Tibial nerve (tissue), 4 donors: ENCODE measurements at regions not wholly inside any gene's neighbourhood (a gene's known extent, or its start where the extent isn't known, plus 50 kb on each side); places are given as distances from the start of the nearest gene placed in this dataset.

ENCODE experiments used
- DNase-seq, 2 donors: peaks; one replicate each; pipeline ENCODE4 v3.0.0-alpha.2; 2019; ENCODE audit warnings: low spot score in 2 of 2
- H3K27ac ChIP-seq, 4 donors: fragments of 200-600 bp; sonication (generic) in 3 of 4; one replicate each; pipeline ENCODE4 v1.5.1; 2017 to 2019; ENCODE audit warnings: mild to moderate bottlenecking in 1 of 4
- H3K27me3 ChIP-seq, 2 donors: fragments of 200-600 bp; sonication (generic) in 1 of 2; one replicate each; pipeline versions ENCODE4 v1.5.1 to v1.6.0; 2017 to 2019
- H3K36me3 ChIP-seq, 3 donors: fragments of 200-600 bp; sonication (generic); one replicate each; pipeline ENCODE4 v1.5.1; 2018 to 2019
- H3K4me1 ChIP-seq, 4 donors: fragments of 200-600 bp; sonication (generic) in 3 of 4; one replicate each; pipeline ENCODE4 v1.5.1; 2017 to 2019
- H3K4me3 ChIP-seq, 4 donors: fragments of 200-600 bp; sonication (generic) in 3 of 4; one replicate each; pipeline ENCODE4 v1.5.1; 2017 to 2019; ENCODE audit warnings: mild to moderate bottlenecking in 1 of 4, moderate library complexity in 1 of 4
- H3K9me3 ChIP-seq, 4 donors: fragments of 200-600 bp; sonication (generic) in 3 of 4; one replicate each; pipeline ENCODE4 v1.5.1; 2017 to 2019
- CTCF ChIP-seq, 5 experiments: fragments of 200-600 bp in 3 of 5; fragments of 450-650 bp in 2 of 5; sonication (generic) in 3 of 5; IDR thresholded peaks; one replicate each; pipeline ENCODE4 v1.5.1; 2016 to 2019; ENCODE audit warnings: antibody characterized with exemption in 5 of 5, mild to moderate bottlenecking in 3 of 5, moderate library complexity in 2 of 5
- EP300 ChIP-seq, 2 donors: sonication (generic); formaldehyde crosslinking; IDR thresholded peaks; one replicate each; pipeline ENCODE4 v1.6.1; 2017; ENCODE audit warnings: antibody characterized with exemption in 2 of 2, mild to moderate bottlenecking in 1 of 2
- POLR2A ChIP-seq, 2 donors: fragments of 450-650 bp; IDR thresholded peaks; one replicate each; pipeline ENCODE4 v1.6.1; 2017; ENCODE audit warnings: antibody characterized with exemption in 2 of 2, mild to moderate bottlenecking in 2 of 2, moderate library complexity in 2 of 2
- WGBS, 2 donors: methylation state at CpG; one replicate each; pipeline ENCODE4 v1.1.5; 2018; 5-methylcytosine and 5-hydroxymethylcytosine counted together

- no peaks in the 10 kb centered on the region for H3K27me3 ChIP-seq
- no peak overlapping the region for H3K27ac ChIP-seq
- H3K36me3 ChIP-seq = no peaks in the 10 kb centered on the region
- no peaks in the 10 kb centered on the region for H3K9me3 ChIP-seq
- DNase-seq = no peak
- H3K4me1 ChIP-seq = no peaks in the 10 kb centered on the region
- no peak overlapping the region for H3K4me3 ChIP-seq
- TF ChIP-seq POLR2A (IDR thresholded peaks at IDR 0.05) (no peak), CTCF (IDR thresholded peaks at IDR 0.05) (no peak), EP300 (IDR thresholded peaks at IDR 0.05) (no peak)
Measured at GRCh38 chr17:71655542-71655941, 465.3 kb upstream of the SOX9 start.

- no peak for DNase-seq
- H3K27me3 ChIP-seq = no peaks in the 10 kb centered on the region
- WGBS, 2 donors = 81 to 90% methylated on average over 6 of the region's 6 CpGs
- no peak for TF ChIP-seq EP300 (IDR thresholded peaks at IDR 0.05)
- no peak for TF ChIP-seq POLR2A (IDR thresholded peaks at IDR 0.05)
- no peak for TF ChIP-seq CTCF (IDR thresholded peaks at IDR 0.05)
- H3K36me3 ChIP-seq = no peaks in the 10 kb centered on the region
- no peak overlapping the region for H3K4me3 ChIP-seq
- no peak overlapping the region for H3K27ac ChIP-seq
- H3K9me3 ChIP-seq = no peaks in the 10 kb centered on the region
- H3K4me1 ChIP-seq = no peaks in the 10 kb centered on the region
Measured at GRCh38 chr17:71656964-71657858, 463.6 kb upstream of the SOX9 start.

- WGBS, 2 donors = 87 to 90% methylated on average over 9 of the region's 9 CpGs
Measured at GRCh38 chr17:71658996-71659395, 461.8 kb upstream of the SOX9 start.

GRCh38 chr17:71664861-71665260 is 456.0 kb upstream of the SOX9 start:
- H3K27ac ChIP-seq = no peak overlapping the region
- H3K4me1 ChIP-seq = no peaks in the 10 kb centered on the region
- H3K27me3 ChIP-seq = no peaks in the 10 kb centered on the region
- H3K4me3 ChIP-seq = no peak overlapping the region
- TF ChIP-seq EP300 (IDR thresholded peaks at IDR 0.05) (no peak), POLR2A (IDR thresholded peaks at IDR 0.05) (no peak), CTCF (IDR thresholded peaks at IDR 0.05) (no peak)
- peaks cover 0 to 9% (median 0%) of the 10 kb centered on the region in 4 donors for H3K9me3 ChIP-seq
- no peaks in the 10 kb centered on the region for H3K36me3 ChIP-seq
- DNase-seq = no peak

More at GRCh38 chr17:71658996-71659395, 461.8 kb upstream of the SOX9 start:
- no peaks in the 10 kb centered on the region for H3K27me3 ChIP-seq
- H3K36me3 ChIP-seq = no peaks in the 10 kb centered on the region
- no peak overlapping the region for H3K27ac ChIP-seq
- H3K9me3 ChIP-seq = no peaks in the 10 kb centered on the region
- no peak for DNase-seq
- no peak overlapping the region for H3K4me3 ChIP-seq
- TF ChIP-seq CTCF (IDR thresholded peaks at IDR 0.05) = no peak
- no peak for TF ChIP-seq POLR2A (IDR thresholded peaks at IDR 0.05)
- TF ChIP-seq EP300 (IDR thresholded peaks at IDR 0.05) = no peak
- H3K4me1 ChIP-seq = no peaks in the 10 kb centered on the region

- H3K27me3 ChIP-seq = no peaks in the 10 kb centered on the region
- no peaks in the 10 kb centered on the region for H3K4me1 ChIP-seq
- peaks cover 0 to 9% (median 0%) of the 10 kb centered on the region in 4 donors for H3K9me3 ChIP-seq
- WGBS, 2 donors = 74 to 84% methylated on average over 2 of the region's 2 CpGs
- H3K4me3 ChIP-seq = no peak overlapping the region
- no peak for DNase-seq
- H3K27ac ChIP-seq = no peak overlapping the region
- no peak for TF ChIP-seq POLR2A (IDR thresholded peaks at IDR 0.05)
- TF ChIP-seq EP300 (IDR thresholded peaks at IDR 0.05) = no peak
- no peak for TF ChIP-seq CTCF (IDR thresholded peaks at IDR 0.05)
- no peaks in the 10 kb centered on the region for H3K36me3 ChIP-seq
Measured at GRCh38 chr17:71666047-71666446, 454.8 kb upstream of the SOX9 start.
